Astrocyte (in vitro differentiated cells and primary cell): ENCODE measurements at regions not wholly inside any gene's neighbourhood (a gene's known extent, or its start where the extent isn't known, plus 50 kb on each side); places are given as distances from the start of the nearest gene placed in this dataset.

ENCODE experiments used
- DNase-seq: peaks from one replicate; pipeline ENCODE4 v3.0.0-alpha.2; 2010; ENCODE audit warnings: low read depth
- FAIRE-seq: peaks from 2 replicates; lab custom pipeline; 2011; peaks lifted over from hg19 to GRCh38; lab: Jason Lieb, UNC
- H2AFZ ChIP-seq: 2 replicates; pipeline ENCODE4 v1.6.0; 2012; ENCODE audit warnings: low read depth, low read length, inconsistent platforms
- H3K27ac ChIP-seq: 2 replicates; pipeline ENCODE4 v1.5.1; 2011; ENCODE audit warnings: low read depth, low read length, inconsistent platforms
- H3K27me3 ChIP-seq: 2 replicates; pipeline ENCODE4 v1.6.0; 2011; ENCODE audit warnings: low read length, inconsistent platforms; ENCODE audit not compliant: insufficient read depth
- H3K36me3 ChIP-seq: 2 replicates; pipeline ENCODE4 v1.5.1; 2011; ENCODE audit warnings: low read length, inconsistent platforms; ENCODE audit not compliant: insufficient read depth
- H3K4me1 ChIP-seq: 2 replicates; pipeline ENCODE4 v1.5.1; 2011; ENCODE audit warnings: low read length, inconsistent platforms; ENCODE audit not compliant: insufficient read depth
- H3K4me2 ChIP-seq: 2 replicates; pipeline ENCODE4 v1.6.0; 2012; ENCODE audit warnings: low read length, inconsistent platforms
- H3K4me3 ChIP-seq: 2 replicates; pipeline ENCODE4 v1.5.1; 2011; ENCODE audit warnings: low read depth, mild to moderate bottlenecking, low read length, inconsistent platforms; ENCODE audit not compliant: insufficient read depth
- H3K79me2 ChIP-seq: 2 replicates; pipeline ENCODE4 v1.6.0; 2012; ENCODE audit warnings: mild to moderate bottlenecking, low read length, inconsistent platforms; ENCODE audit not compliant: insufficient read depth
- H3K9ac ChIP-seq: 2 replicates; pipeline ENCODE4 v1.6.0; 2012; ENCODE audit warnings: mild to moderate bottlenecking, low read length, inconsistent platforms
- H3K9me3 ChIP-seq: 2 replicates; pipeline ENCODE4 v1.5.1; 2012; ENCODE audit warnings: low read depth, mild to moderate bottlenecking, low read length, inconsistent platforms; ENCODE audit not compliant: insufficient read depth
- H4K20me1 ChIP-seq: 2 replicates; pipeline ENCODE4 v1.6.0; 2012; ENCODE audit warnings: low read length, inconsistent platforms; ENCODE audit not compliant: insufficient read depth
- H3K27ac Mint-ChIP-seq: one replicate; pipeline ENCODE4 v1.8.0; 2021; ENCODE audit warnings: mild to moderate bottlenecking, mixed read lengths; ENCODE audit not compliant: unreplicated experiment
- H3K27me3 Mint-ChIP-seq: one replicate; pipeline ENCODE4 v1.8.0; 2021; ENCODE audit warnings: low read depth, mixed read lengths; ENCODE audit not compliant: unreplicated experiment
- H3K36me3 Mint-ChIP-seq: one replicate; pipeline ENCODE4 v1.8.0; 2021; ENCODE audit warnings: low read depth, mixed read lengths; ENCODE audit not compliant: unreplicated experiment
- H3K4me1 Mint-ChIP-seq: one replicate; pipeline ENCODE4 v1.8.0; 2021; ENCODE audit warnings: low read depth, mixed read lengths; ENCODE audit not compliant: unreplicated experiment
- H3K4me3 Mint-ChIP-seq: one replicate; pipeline ENCODE4 v1.8.0; 2021; ENCODE audit warnings: mild to moderate bottlenecking, moderate library complexity, mixed read lengths; ENCODE audit not compliant: unreplicated experiment
- H3K9me3 Mint-ChIP-seq: one replicate; pipeline ENCODE4 v1.8.0; 2021; ENCODE audit warnings: mild to moderate bottlenecking, mixed read lengths; ENCODE audit not compliant: unreplicated experiment
- CTCF ChIP-seq: IDR thresholded peaks from 2 replicates; pipeline ENCODE4 v1.5.1; 2011; ENCODE audit warnings: low read depth, mild to moderate bottlenecking, inconsistent platforms, low read length, moderate library complexity; ENCODE audit not compliant: insufficient read depth
- EZH2 ChIP-seq: IDR thresholded peaks from 2 replicates; pipeline ENCODE4 v1.6.1; 2012; ENCODE audit warnings: mild to moderate bottlenecking, low read length, inconsistent platforms; ENCODE audit not compliant: insufficient read depth

- no peaks in the 10 kb centered on the region for H3K36me3 Mint-ChIP-seq
- no peak overlapping the region for H3K4me3 Mint-ChIP-seq
- H3K27ac Mint-ChIP-seq, result no peak overlapping the region
- no peaks in the 10 kb centered on the region for H3K4me1 Mint-ChIP-seq
- H3K27me3 ChIP-seq, result no peaks in the 10 kb centered on the region
- no peaks in the 10 kb centered on the region for H3K4me1 ChIP-seq
- no peaks in the 10 kb centered on the region for H3K36me3 ChIP-seq
- no peaks in the 10 kb centered on the region for H3K9me3 ChIP-seq
- TF ChIP-seq EZH2, result no peak
- TF ChIP-seq CTCF, result no peak
- DNase-seq (no peak), FAIRE-seq (no peak)
- H4K20me1 ChIP-seq, result no peaks in the 10 kb centered on the region
- no peak overlapping the region for H3K9ac ChIP-seq
- H3K79me2 ChIP-seq, result no peaks in the 10 kb centered on the region
- H3K9me3 Mint-ChIP-seq, result no peaks in the 10 kb centered on the region
- no peak overlapping the region for H3K27ac ChIP-seq
- no peak overlapping the region for H2AFZ ChIP-seq
- no peak overlapping the region for H3K4me2 ChIP-seq
- H3K4me3 ChIP-seq, result no peak overlapping the region
- no peaks in the 10 kb centered on the region for H3K27me3 Mint-ChIP-seq
Observed at GRCh38 chr13:90564566-90564965, 782.9 kb upstream of the MIR17HG start.

DNA sequence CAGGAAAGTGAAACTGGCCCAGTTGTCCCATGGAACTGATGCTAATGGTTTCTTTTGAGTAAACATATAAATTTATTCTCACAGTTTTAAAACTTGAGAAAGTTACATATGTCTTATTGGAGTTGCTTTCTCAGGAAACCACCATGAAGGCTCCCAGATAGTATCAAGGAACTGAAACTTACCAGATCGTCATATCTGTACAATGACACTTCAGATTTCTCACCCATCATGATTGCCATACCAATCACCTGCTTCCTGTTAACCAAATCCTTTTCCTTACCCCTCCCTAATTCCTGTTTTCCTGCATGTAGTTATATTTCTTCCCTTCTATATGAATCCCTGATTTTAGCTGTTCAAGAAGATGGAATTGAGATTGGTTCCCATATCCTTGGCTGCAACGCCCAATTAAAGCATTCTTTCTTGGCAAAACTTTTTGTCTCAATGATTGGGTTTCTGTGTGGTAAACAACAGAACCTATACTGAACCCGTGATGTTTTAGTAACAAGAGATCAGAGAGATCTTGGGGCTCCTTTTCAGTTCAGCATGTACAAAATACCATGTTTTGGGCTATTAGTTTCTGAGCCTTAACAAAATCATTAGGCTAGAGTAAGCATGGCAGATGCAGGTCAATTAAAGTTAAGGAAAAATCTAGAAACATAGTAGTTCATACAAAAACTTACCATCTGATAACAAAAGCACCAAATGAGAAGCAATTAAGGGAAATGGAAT, 781.3 kb upstream of the MIR17HG start:
- Mint-ChIP-seq H3K27me3 (no peaks in the 10 kb centered on the region), H3K9me3 (no peaks in the 10 kb centered on the region), H3K4me3 (no peak overlapping the region), H3K4me1 (no peaks in the 10 kb centered on the region), H3K36me3 (no peaks in the 10 kb centered on the region), H3K27ac (no peak overlapping the region)
- H2AFZ ChIP-seq, result no peak overlapping the region
- H3K4me1 ChIP-seq, result no peaks in the 10 kb centered on the region
- no peak overlapping the region for H3K27ac ChIP-seq
- DNase-seq (no peak), FAIRE-seq (no peak)
- no peaks in the 10 kb centered on the region for H3K27me3 ChIP-seq
- H3K79me2 ChIP-seq, result no peaks in the 10 kb centered on the region
- no peak for TF ChIP-seq CTCF
- TF ChIP-seq EZH2, result no peak
- H3K4me3 ChIP-seq, result no peak overlapping the region
- H3K9ac ChIP-seq, result no peak overlapping the region
- no peak overlapping the region for H3K4me2 ChIP-seq
- no peaks in the 10 kb centered on the region for H3K36me3 ChIP-seq
- no peaks in the 10 kb centered on the region for H3K9me3 ChIP-seq
- H4K20me1 ChIP-seq, result no peaks in the 10 kb centered on the region

- no peaks in the 10 kb centered on the region for H3K27me3 Mint-ChIP-seq
- H3K4me1 Mint-ChIP-seq, result no peaks in the 10 kb centered on the region
- Histone ChIP-seq H3K79me2 (no peaks in the 10 kb centered on the region), H3K4me1 (no peaks in the 10 kb centered on the region), H4K20me1 (no peaks in the 10 kb centered on the region), H3K36me3 (no peaks in the 10 kb centered on the region), H3K27me3 (no peaks in the 10 kb centered on the region), H3K9ac (no peak overlapping the region), H3K27ac (no peak overlapping the region), H2AFZ (no peak overlapping the region), H3K4me2 (no peak overlapping the region), H3K4me3 (no peak overlapping the region), H3K9me3 (no peaks in the 10 kb centered on the region)
- DNase-seq, result no peak
- H3K27ac Mint-ChIP-seq, result no peak overlapping the region
- no peaks in the 10 kb centered on the region for H3K36me3 Mint-ChIP-seq
- no peaks in the 10 kb centered on the region for H3K9me3 Mint-ChIP-seq
- H3K4me3 Mint-ChIP-seq, result no peak overlapping the region
- no peak for FAIRE-seq
- TF ChIP-seq EZH2, result no peak
- TF ChIP-seq CTCF, result no peak
Observed at GRCh38 chr13:90568165-90568564, 779.3 kb upstream of the MIR17HG start.
